GM18505 (cell line): ENCODE measurements at regions not wholly inside any gene's neighbourhood (a gene's known extent, or its start where the extent isn't known, plus 50 kb on each side); places are given as distances from the start of the nearest gene placed in this dataset.

Experiments used
- ATAC-seq: cut with Tn5 transposase; IDR thresholded peaks from one replicate; pipeline ENCODE4 v1.9.1; 2021; ENCODE audit not compliant: unreplicated experiment
- POLR2A ChIP-seq: IDR thresholded peaks from 4 replicates; pipeline ENCODE4 v1.6.1; 2011; ENCODE audit warnings: borderline replicate concordance; ENCODE audit not compliant: insufficient read depth, insufficient read length; ENCODE audit errors: extremely low read depth

DNA sequence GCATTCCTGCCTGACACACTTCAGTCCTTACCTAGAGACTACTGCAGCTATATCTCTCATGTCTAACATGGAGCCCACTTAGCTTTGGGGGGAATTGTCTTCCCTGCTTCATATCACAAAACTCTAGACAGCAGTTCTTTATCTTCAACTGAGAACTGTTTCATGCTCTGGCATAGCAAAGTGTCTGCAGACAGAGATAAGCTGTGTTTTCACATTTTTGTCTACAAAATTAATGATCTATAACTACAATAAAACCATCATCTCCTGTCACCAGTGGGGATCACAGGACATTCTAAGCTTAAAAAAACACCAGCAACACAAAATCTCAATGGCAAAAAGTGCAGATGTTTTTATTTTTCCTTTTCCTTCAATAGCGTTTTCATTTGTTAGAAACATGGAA is 137.1 kb upstream of the VRK1 start:
- no peak for ATAC-seq
- no peak for TF ChIP-seq POLR2A

DNA sequence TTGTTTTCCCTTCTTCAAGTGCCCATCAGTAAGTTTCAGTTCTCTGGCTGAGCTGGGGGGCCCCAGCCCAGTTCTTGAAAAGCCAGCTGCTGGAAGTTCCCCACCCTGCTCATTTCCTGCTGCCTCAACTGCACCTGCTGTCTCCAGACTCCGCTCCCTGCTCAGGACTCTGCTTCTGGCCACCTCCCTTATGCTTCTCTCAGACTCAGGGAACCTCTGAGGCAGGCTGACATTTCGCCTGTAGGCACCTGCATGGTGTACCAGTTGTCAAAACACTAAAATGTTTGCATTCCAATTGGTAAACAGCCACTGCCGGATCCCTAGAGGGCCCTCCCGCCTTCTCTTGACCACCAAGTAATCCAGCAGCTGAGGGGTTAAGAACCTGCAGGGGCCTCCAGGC is 136.5 kb upstream of the VRK1 start:
- TF ChIP-seq POLR2A, result no peak
- no peak for ATAC-seq

DNA sequence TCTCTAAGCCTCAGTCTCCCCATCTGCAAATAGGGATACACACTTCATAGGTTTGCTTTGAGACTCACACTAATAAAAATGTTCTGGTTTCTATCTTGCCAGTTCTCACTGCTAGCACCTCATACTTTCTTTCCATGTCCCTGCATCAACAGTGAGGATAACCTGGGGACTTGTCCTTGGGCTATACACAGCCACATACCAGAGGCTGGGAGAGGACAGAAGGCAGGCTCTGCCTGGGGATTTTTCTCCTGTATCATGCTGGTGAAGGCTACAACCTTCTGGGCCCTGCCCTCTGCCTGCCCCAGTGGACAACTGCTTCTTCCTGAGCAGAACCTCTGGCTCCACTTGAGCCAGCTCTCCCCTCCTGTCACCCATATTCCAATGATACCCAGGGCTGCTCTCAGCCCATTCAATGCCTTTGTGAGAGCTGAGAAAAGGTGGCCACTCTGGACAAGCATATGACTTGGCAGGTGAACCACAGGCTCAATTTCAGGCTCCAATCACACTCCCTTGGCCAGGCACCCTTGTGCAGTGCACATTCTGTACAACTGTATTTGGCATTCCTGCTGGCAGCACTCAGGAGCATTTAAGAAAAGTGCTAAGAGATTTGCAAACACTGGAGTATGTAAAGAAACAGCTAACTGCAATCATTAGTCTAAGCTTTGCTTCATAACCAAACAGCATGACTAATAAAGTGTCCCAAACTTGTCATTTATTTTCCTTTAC is 135.8 kb upstream of the VRK1 start:
- ATAC-seq, result no peak
- TF ChIP-seq POLR2A, result no peak

DNA sequence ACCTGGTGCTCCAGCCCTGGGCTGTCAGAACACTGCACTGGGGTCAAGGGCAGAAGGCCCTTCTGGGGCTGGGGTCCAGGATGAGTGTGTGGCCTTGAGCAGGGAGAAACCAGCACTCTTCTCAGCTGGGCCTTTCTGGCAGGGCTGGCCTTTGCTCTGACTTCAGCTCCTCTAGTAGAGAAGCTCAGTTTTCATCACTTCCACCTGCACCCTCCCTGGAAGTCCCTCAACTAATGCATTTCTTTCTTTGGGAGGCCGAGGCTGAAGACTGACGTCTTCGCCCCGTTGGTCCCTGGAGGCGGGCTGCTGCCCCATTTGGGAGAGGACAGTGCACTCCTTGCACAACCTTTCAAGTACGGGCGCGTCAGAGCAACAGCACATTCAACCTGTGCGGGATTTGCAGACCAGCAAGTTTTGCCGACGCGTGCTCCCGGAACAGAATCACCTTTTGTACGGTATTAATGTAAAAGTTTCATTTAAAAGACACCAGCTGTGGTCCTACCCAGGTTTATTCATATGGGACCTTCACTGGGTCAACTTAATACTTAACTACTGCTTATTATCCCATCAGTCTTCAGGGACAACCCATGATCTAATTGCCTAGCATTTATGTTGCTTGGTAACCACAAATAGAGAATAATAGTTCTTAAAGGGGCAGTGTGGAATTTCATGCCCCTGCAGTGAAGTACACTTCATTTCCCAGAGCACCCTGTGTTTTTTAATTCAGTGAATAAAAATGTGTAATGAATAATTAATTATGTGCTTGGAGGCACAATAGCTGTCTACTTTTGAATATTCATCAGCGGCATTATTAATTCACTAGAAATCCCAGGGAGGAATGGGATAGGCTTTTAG is 134.8 kb upstream of the VRK1 start:
- no peak for ATAC-seq
- no peak for TF ChIP-seq POLR2A

DNA sequence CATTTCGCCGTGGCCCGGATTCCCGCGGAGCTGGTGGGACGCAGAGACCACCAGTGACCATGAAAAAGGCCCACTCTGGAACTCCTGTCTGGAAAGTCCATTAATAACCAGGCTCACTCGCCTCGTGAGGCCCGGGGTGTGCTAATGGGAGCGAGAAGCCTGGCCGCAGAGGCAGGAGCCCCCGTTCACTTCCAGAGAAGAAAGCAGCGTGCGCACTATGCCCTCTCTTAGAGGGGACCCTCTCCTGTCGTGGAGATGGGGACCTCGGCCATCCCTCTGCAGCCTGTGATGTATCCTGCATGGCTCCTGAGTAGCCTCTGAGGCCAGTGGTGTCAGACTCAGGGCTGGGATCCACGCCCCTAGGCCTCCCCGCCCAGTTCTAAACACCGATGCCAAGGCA is 134.1 kb upstream of the VRK1 start:
- no peak for ATAC-seq
- no peak for TF ChIP-seq POLR2A

DNA sequence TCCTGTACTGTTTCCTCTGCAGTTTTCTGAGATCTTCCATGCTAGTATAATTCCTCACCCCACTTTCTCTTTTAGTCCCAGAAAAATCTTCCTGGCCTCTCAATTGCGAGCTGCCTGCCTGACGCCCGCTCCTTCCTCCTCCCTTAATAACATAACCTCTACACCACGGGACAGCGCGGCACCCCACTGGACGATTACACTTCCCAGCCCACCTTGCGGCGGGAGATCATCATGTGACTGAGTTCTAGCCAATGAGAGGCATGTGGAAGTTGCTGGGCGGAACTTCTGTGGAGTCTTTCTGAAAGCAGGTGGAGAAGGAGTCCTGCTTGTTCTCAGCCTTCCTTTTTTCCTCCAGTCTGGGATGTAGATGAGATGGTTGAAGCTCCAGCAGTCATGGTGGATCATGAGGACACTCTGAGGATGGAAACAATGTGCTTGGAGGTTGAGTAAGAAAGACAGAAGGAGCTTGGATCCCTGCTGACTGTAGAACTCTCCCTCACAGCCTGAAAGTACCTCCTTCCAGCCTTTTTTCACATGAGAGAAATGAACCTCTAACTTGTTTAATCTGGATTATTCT is 133.6 kb upstream of the VRK1 start:
- no peak for ATAC-seq
- TF ChIP-seq POLR2A, result no peak

DNA sequence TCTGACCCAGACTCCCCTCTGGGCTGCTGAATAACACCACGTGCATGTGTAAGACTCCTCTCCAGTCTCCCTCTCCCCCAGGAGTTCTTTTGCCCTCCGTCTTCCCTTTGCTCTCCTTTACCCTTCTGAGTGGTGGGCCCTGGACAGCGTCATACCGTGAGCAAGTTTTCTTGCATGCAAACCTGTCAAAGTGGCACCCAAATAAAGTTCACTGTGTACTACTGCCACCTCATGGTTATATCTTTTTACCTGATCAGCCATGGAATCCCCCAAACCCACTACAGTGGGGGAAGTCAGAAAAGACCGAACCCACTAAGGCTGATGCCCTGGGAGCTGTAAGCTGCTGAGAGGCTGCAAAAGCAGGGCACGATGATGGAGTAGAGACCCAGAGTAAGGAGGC is 131.1 kb upstream of the VRK1 start:
- no peak for TF ChIP-seq POLR2A
- no peak for ATAC-seq

DNA sequence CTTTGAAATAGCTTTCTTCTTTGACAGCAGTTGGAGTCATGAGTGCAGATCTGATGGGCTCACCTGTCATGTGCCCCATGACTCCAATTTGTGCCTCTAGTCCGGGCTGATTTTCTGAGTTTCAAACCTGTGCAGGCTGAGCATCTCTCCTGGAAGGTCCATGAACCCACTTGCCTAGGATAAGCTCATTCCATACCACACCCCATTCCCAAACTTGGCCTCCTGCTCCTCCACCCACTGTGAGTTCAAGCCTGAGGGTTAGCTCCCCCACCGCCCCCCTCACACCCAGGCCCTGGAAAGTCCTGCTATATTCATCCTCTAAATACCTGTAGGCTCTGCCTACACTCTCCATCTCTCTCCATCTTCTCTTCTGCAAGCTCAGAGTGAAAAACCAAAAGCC is 126.8 kb upstream of the VRK1 start:
- ATAC-seq, result no peak
- no peak for TF ChIP-seq POLR2A

DNA sequence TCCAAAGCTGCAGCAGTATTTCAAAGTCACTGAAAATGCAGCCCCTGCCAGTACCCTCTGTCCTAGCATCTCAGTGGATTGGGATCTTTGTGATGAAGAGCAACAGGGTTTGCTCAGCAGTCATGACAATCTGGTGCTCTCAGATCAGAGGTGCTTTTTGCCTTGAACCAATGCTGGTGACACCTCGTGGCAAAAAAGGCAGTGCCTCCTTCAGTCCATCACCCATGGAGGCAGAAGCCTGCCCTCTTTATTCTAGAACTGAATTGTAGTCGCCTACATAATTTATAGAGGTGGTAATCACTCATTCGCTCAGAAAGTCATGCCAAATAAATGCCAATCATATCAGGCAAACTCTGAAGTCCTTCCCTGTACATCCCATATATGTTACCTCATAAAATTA is 126.0 kb upstream of the VRK1 start:
- TF ChIP-seq POLR2A, result no peak
- ATAC-seq, result no peak

DNA sequence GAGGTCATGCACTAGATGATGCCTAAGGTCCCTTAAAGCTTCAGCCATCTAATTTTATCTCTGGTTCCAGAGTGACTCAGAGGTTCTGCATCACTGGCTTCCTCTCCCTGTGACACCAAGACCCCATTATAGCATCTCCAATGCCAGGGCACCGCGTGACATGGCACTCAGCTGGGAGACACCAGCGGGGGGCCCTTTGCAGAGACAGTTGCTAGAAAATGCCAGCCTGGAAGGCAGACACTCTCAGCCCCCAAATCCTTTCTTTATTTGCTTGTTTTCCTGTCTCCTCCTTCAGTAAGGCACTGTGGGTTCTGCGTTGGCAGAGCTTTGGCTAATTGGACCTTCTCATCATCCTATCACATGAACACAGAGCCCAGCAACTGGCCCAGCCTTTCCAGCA is 123.5 kb upstream of the VRK1 start:
- no peak for ATAC-seq
- TF ChIP-seq POLR2A, result no peak

DNA sequence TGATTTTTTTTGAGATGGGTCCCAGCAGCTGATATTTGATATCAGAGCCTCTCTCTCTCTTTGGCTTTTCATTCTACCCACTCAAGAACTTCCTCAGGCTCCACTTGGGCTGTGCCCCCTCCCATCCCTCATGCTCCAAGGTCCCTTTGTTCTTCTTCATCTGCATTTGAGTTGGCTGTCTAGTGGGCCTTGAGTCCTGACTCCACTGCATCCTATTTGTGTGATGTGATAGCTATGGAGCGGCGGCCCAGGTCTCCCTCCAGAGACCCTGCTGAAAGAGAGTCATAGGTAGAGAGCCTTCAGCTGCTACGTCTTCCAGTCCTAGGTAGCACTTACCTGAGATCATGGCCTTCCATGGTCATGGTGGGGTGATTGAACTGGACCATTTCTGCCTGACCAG is 123.1 kb upstream of the VRK1 start:
- ATAC-seq, result no peak
- no peak for TF ChIP-seq POLR2A

DNA sequence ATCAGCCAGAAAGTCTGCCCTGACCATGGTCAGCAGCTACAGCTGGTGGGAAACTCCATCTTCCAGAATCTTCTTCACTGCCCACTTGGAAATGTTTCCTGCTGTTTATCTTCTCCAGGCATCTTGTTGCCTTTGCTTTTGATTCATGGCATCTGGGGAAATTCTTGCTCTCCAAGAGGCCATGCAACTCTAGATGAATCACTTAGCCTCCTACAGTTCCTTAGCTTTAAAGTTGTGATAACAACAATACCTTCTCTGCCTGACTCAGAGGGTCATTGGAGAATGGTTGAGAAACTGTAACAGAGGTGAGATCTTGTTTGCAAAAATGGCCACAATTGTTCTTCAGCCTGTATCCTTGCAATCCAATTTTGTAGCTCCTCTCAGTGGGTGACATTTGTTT is 121.0 kb upstream of the VRK1 start:
- no peak for ATAC-seq
- no peak for TF ChIP-seq POLR2A

DNA sequence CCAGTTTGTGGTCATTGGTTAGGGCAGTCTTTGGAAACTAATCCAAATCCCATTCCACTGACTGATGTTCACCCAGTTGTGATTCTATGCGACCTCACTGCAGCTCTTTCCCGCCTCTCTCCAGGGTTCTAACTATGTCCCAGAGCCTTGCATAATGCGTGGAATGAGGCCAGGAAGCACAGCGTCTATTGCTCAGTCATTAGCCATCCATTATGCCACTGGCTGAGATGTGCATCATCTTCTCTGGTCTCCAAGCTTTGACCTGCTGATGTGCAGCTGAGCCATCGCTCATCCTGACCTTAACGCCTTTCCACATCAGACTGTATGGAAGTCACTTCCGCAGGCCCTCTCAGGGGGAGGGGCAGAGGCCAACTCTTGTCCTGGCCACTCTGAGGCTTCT is 115.4 kb upstream of the VRK1 start:
- no peak for ATAC-seq
- no peak for TF ChIP-seq POLR2A

DNA sequence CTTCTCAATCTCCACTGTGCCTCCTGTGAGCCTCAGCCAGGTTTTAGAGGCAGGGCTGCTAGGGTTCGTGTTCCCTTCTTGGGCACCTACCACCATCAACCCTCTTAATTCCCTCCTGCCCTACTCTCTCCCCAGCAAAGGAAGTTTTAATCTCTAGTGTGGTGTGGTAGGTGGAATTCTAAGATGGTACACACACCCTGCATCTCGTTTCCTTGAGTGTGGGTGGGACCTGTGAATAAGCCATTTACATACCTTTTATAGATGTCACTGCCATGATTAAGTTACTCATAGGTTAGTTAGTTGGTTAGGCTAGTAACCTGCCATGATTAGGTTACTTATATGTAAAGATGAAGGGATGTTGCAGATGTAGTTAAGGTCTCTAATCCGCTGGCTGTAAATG is 114.8 kb upstream of the VRK1 start:
- no peak for TF ChIP-seq POLR2A
- ATAC-seq, result no peak

DNA sequence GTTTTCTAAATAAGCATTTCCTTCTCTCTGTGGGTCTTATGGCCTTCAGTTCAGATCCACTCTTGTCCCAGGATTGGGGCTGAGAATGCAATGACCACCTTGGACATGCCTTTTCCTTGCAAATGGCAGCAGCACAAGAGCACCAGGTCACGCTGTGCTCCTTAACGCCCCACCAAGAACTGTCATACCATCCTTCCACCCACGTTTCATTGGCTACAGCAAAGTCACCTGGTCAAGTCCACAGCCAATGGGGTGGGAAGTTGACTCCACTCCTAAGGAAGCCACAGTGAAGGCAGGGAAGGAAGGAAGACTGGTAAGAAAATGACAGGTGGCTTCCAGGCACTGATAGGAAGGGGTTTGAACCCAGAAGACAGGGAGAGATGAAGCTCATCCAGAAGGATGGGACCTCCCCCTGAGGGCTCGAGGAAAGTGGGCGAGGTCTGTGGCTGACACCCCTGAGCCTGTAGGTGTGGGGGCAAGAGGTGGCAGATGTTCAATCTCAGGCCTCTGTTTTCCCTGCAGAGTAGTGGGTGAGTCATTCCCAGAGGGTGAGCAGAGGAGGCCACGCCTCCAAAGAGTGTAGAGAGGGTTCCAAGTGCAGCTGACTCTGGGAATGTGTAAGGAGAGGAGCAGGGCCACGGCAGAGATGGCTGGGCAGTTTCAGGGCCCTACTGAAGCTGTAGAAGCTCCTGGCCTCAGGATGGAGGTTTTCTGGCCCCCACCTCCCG is 113.5 kb upstream of the VRK1 start:
- ATAC-seq, result no peak
- no peak for TF ChIP-seq POLR2A
